ENCODE measurements at regions not wholly inside any gene's neighbourhood (a gene's known extent, or its start where the extent isn't known, plus 50 kb on each side); places are given as distances from the start of the nearest gene placed in this dataset.

- Histone ChIP-seq H3K27me3 (ENCODE audit: control insufficient read depth, insufficient read depth, low read length) (no peaks in the 10 kb centered on the region), H3K36me3 (ENCODE audit: control insufficient read depth, insufficient read depth, low read length) (no peaks in the 10 kb centered on the region), H3K4me3 (ENCODE audit: low read depth, low read length) (no peak overlapping the region)
- no peak for FAIRE-seq
- no peak for DNase-seq (ENCODE audit: low read depth)
- TF ChIP-seq, protein P1, sequence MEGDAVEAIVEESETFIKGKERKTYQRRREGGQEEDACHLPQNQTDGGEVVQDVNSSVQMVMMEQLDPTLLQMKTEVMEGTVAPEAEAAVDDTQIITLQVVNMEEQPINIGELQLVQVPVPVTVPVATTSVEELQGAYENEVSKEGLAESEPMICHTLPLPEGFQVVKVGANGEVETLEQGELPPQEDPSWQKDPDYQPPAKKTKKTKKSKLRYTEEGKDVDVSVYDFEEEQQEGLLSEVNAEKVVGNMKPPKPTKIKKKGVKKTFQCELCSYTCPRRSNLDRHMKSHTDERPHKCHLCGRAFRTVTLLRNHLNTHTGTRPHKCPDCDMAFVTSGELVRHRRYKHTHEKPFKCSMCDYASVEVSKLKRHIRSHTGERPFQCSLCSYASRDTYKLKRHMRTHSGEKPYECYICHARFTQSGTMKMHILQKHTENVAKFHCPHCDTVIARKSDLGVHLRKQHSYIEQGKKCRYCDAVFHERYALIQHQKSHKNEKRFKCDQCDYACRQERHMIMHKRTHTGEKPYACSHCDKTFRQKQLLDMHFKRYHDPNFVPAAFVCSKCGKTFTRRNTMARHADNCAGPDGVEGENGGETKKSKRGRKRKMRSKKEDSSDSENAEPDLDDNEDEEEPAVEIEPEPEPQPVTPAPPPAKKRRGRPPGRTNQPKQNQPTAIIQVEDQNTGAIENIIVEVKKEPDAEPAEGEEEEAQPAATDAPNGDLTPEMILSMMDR (IDR thresholded peaks at IDR 0.05; ENCODE audit: insufficient read depth, low read length, severe bottlenecking): no peak
Observed at GRCh38 chr9:82147798-82148425, 159.3 kb downstream of the SPATA31D1 start.

DNA sequence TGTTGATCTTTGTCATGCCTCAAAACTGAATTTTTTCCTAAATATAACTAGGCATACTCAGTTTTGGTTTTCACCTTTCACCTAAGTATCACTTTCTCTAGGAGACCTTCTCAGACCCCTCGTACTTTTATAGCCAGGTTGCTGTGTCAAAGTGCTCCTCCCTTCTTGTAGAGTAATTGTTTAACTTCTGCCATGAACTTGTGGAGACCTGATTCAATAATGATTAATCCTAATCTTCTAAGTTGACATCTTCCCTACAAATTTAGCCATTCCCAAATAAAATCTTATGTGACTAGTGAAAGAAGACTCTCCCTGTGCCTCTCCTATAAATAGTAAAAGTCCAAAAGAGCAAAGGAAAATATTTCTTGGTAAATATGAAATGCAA is 159.8 kb downstream of the SPATA31D1 start:
- TF ChIP-seq, protein P1 (IDR thresholded peaks at IDR 0.05; ENCODE audit: insufficient read depth, low read length, severe bottlenecking): no peak
- Histone ChIP-seq H3K4me3 (ENCODE audit: low read depth, low read length) (no peak overlapping the region), H3K36me3 (ENCODE audit: control insufficient read depth, insufficient read depth, low read length) (no peaks in the 10 kb centered on the region), H3K27me3 (ENCODE audit: control insufficient read depth, insufficient read depth, low read length) (no peaks in the 10 kb centered on the region)
- FAIRE-seq: no peak
- no peak for DNase-seq (ENCODE audit: low read depth)

DNA sequence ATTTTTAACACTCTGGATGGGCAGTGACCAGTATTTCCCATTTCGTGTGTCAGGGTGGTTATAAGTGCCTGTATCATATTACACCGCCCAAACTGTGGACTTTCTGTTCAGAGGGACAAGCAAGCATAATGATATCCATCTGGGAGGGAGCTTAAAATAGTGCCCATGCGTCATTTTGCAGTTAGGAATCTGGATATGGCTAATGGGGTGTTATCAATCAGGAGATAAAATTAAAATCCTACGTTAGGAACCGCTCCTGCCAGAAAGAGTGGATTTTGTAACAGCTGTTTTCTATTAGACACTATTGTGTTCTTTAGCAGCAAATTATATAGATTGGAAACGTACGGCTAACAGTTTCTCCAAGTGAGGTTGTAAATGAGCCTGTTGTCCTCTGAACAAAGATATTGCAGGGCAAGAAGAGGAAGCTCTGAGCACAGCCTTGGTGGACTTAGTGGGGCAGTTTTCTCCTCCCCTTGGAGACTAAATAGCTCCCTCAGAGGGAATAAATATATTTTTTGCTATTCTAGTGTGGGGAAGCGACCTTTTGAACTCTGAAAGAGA is 160.4 kb downstream of the SPATA31D1 start:
- no peaks in the 10 kb centered on the region for H3K36me3 ChIP-seq (ENCODE audit: control insufficient read depth, insufficient read depth, low read length)
- TF ChIP-seq, protein P1 (IDR thresholded peaks at IDR 0.05; ENCODE audit: insufficient read depth, low read length, severe bottlenecking): no peak
- FAIRE-seq: no peak
- no peak overlapping the region for H3K4me3 ChIP-seq (ENCODE audit: low read depth, low read length)
- no peaks in the 10 kb centered on the region for H3K27me3 ChIP-seq (ENCODE audit: control insufficient read depth, insufficient read depth, low read length)
- DNase-seq (ENCODE audit: low read depth): no peak

- H3K27me3 ChIP-seq (ENCODE audit: control insufficient read depth, insufficient read depth, low read length): no peaks in the 10 kb centered on the region
- H3K36me3 ChIP-seq (ENCODE audit: control insufficient read depth, insufficient read depth, low read length): no peaks in the 10 kb centered on the region
- FAIRE-seq: no peak
- DNase-seq (ENCODE audit: low read depth): no peak
- H3K4me3 ChIP-seq (ENCODE audit: low read depth, low read length): no peak overlapping the region
- TF ChIP-seq, protein P1 (IDR thresholded peaks at IDR 0.05; ENCODE audit: insufficient read depth, low read length, severe bottlenecking): no peak
Observed at GRCh38 chr9:82149501-82149946, 161.0 kb downstream of the SPATA31D1 start.

DNA sequence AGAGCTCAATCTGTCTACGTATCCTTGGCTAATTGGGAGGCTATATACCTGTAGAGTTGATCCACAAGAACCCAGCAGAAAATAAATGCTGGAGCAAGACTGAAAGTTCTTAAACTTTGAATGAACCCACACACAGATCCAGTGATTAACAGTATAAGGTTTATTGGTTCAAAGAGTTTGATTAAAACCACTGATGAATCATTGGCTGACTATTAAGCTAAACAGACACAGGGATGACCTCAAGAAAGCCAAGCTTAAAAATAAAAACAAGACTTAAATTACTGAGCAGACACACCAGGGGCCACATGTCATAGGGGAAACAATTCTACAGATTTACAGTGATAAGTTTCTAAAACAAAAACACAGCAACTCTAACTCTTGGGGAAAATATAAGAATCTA is 163.6 kb downstream of the SPATA31D1 start:
- H3K36me3 ChIP-seq (ENCODE audit: control insufficient read depth, insufficient read depth, low read length): no peaks in the 10 kb centered on the region
- H3K27me3 ChIP-seq (ENCODE audit: control insufficient read depth, insufficient read depth, low read length): no peaks in the 10 kb centered on the region
- DNase-seq (ENCODE audit: low read depth) (peak; percentile 84), FAIRE-seq (no peak)
- no peak overlapping the region for H3K4me3 ChIP-seq (ENCODE audit: low read depth, low read length)
- TF ChIP-seq, protein P1 (IDR thresholded peaks at IDR 0.05; ENCODE audit: insufficient read depth, low read length, severe bottlenecking): no peak

- H3K36me3 ChIP-seq (ENCODE audit: control insufficient read depth, insufficient read depth, low read length): no peaks in the 10 kb centered on the region
- TF ChIP-seq, protein P1 (IDR thresholded peaks at IDR 0.05; ENCODE audit: insufficient read depth, low read length, severe bottlenecking): no peak
- DNase-seq (ENCODE audit: low read depth): no peak
- no peaks in the 10 kb centered on the region for H3K27me3 ChIP-seq (ENCODE audit: control insufficient read depth, insufficient read depth, low read length)
- no peak overlapping the region for H3K4me3 ChIP-seq (ENCODE audit: low read depth, low read length)
- no peak for FAIRE-seq
Observed at GRCh38 chr9:82153032-82153431, 164.5 kb downstream of the SPATA31D1 start.

Measured in bronchial epithelial cell (primary cell).